GM19463 (cell line): ENCODE measurements at regions not wholly inside any gene's neighbourhood (a gene's known extent, or its start where the extent isn't known, plus 50 kb on each side); places are given as distances from the start of the nearest gene placed in this dataset.

Experiments
- ATAC-seq: cut with Tn5 transposase; IDR thresholded peaks from one replicate; pipeline ENCODE4 v1.9.1; 2021; ENCODE audit warnings: mild to moderate bottlenecking, moderate library complexity; ENCODE audit not compliant: unreplicated experiment

DNA sequence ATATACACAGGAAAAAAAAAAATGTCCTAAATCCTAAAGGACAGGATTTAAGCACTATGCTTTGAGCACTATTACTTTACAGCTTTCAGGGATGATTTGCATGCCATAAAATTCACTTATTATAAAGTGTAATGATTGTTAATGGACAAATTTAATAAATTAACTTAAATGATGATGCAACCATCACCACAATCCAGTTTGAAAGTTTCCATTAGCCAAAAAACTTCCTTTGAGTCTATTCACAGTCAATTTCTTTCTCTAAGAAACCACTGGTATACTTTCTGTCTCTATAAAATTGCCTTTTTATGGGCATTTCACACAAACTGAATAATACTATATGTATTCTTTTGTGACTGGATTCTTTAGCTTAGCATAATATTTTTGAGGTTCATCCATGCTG lies 111.1 kb upstream of the RIOK3 start:
- ATAC-seq: no peak

DNA sequence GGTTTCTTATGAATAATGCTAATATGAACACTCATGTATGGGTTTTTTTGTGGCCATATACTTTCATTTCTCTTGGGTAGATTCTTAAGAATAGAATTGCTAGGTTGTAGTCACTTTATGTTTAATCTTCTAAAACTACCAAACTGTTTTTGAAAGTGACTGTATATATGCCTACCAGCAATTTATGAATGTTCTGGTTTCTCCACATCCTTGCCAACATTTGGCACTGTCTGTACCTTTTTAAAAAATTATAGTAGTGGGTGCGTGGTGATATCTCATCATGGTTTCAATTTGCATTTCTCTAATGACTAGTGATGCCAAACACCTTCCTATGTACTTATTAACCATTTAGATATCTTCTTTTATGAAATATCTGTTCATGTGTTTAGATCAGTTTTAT lies 110.6 kb upstream of the RIOK3 start:
- ATAC-seq: no peak

DNA sequence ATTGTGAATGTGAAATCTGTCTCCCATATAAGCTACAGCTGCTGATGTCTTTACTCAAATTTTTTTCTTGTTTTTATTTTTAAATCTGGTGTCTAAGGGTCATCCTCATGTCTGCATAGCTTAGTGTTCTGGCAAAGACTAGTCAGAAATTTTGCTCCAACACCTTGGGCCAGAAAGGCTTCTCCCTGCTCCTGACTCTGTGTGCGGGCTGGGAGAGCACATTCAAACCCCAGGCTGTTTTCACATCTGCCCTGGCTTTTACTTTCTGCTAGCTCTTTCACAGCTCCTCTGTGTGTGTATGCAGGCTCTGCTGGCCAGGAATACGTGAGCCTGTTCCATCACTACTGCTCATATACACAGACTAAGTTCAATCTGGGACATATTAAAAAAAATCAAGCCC lies 102.9 kb upstream of the RIOK3 start:
- ATAC-seq: no peak

DNA sequence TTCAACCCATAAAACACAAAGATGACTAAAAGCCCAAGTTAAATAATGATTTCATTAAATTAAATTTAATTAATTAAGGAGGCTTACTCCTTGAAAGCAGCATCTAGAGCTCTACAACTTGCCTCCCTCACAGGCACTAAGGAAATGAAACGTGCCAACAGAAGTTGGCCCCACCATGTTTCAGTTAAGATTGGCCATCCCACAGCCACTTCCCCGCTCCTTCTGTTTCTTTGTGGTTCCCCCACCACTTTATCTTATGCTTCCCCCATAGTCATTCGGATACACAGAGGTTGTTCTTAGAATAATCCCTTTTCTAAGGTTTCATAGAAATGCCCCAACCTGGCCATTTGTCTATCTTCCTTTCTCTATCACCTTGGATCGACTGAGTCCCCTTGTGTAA lies 101.6 kb upstream of the RIOK3 start:
- no peak for ATAC-seq

DNA sequence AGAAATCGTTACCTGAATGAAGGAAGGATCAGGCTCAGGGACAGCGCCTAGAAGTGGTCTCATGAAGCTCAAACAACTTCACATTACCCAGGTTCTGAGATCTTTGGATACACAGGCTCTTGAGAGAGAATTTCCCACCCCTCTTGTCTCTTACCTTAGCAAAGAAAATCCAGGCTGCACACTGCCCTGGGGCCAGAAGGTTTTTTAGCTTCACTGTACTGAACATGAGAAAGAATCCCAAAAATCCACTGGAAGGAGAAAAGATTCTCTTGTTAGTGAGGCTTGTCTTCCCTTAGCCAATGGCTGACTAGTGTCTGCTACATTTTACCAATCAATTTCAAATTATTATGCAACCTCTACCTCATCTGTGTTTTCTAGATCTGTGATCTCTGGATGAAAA lies 101.0 kb upstream of the RIOK3 start:
- no peak for ATAC-seq

DNA sequence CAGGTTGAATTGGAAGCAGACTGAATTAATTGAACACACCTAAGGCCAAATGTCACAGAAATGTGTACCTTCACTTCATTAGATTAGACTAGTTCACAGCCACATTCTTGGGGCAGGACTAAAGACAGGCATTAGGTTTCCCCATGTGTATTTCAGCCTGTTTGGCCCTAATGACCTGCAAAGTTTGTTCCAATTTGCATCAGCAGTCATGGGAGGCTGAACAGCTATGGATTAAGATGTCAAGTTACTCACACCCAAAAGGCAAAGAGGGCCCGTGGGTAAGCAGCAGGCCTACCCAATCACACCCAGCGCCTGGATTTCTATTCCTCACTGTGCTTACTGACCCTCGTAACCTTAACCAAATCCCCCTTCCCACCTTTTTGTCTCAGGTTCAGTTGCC lies 99.6 kb upstream of the RIOK3 start:
- ATAC-seq: peak; percentile 60

DNA sequence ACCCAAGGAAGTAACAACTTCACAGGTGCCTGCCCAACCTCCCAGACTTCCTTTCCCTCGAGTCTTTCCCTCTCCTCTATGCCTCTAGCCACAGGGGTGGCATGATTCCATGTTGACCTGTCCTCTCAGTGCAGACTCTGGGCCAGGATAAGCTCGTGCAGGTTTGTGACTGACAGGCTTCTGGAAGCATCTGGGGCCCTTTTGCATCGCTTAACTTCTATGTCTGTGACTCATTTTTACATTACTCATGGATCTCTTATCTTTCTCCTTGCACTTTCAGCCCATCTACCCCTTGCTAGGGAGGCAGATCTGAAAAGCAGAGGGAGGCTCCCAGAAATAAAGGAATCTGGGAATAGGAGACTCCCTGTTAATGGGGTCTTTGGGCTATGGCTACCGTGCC lies 98.5 kb upstream of the RIOK3 start:
- ATAC-seq: no peak

DNA sequence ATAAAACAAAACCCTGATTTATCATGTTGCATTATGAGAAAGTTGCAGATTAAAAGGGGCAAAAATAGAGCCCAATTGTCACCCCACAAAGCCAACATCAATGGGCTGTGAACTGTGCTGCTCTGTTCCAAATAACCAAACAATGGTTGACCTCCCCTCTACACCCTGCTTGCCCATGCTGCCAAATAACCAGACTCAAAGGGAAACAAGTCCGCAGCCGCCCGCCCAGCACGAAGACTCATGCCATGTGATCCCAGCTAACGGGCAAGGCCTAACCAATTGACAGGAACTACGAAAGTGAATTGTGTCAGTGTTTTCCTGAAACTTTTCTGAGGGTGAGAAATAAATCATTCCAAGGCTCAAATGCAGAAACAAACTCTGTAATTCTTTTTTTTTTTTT lies 97.9 kb upstream of the RIOK3 start:
- ATAC-seq: no peak

DNA sequence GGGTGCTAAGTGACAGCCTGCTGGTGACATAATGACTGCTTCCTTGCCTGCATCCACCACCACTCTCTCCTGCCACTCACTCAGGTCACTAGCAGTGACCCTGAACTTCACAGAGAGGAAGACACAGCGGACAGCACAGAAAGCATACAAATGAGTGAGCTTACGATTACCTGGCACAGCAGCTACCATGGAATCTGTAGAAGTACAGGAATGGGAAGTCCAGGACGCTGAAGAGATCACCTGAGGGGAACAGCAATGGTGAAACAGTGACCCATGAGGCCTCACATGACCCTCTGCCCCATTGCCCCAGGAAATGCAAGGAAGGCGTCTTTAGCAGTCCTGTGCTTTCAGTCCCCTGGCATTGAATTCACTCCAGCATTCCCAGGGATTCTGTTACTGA lies 96.7 kb upstream of the RIOK3 start:
- ATAC-seq: no peak

DNA sequence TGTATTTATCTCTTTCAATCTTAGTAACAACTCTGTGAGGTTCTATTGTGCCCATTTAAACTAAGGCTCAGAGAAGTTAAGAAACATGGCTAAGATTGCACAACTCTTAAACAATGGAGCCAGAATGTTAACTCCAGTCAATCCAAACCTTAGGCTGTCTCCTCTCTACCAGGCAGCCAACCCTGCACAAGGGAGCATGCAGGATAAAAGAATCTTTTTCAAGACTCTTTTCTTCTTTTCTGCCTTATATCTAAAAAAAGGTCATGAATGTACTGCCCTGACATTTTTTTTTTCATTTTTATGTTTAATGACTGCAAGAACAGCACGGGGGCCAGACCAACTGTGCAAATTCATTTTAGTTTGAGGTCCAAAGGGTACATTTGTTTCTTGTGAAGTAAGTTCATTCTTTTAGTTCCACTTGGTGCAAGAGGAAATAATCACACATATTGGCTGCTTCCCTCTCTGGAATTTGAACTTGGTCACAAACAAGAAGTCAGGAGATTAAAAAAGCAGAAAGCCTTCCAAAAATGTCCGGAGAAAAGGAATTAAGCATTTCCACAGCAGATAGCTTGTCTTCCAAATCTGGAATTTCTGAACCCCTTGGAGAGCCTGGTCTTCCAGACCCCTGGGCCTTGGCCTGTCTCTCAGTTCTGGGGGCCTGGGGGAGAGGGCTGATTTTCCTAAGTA lies 96.0 kb upstream of the RIOK3 start:
- no peak for ATAC-seq

DNA sequence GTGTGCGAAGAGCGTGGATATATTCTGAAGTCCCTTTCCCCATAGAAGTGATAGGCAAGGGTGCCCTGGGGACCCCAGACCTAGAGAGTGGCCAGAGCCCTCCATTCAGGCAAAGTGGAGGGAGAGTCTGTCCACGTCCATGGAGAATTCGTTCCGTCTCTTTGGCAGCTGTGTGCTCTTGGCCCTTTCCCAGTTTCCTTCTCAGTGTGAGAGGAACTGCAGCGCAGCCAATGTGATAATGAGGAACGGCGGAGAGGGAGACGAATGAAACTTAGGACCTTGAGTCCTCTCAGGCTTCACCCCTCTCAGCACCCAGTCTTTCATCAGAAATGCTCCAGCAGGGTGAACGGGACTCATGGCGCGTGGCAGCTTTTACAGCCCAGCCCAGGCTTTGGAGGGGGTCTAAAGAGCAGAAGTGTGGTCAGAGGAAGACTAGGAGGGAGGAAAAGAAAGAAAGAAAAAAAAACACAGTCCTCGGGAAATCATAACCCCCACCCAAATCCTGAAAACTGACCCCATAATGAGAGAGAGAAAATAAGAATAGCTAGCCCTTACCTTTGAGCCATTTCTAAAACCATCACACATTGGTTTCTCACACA lies 95.0 kb upstream of the RIOK3 start:
- ATAC-seq: no peak

DNA sequence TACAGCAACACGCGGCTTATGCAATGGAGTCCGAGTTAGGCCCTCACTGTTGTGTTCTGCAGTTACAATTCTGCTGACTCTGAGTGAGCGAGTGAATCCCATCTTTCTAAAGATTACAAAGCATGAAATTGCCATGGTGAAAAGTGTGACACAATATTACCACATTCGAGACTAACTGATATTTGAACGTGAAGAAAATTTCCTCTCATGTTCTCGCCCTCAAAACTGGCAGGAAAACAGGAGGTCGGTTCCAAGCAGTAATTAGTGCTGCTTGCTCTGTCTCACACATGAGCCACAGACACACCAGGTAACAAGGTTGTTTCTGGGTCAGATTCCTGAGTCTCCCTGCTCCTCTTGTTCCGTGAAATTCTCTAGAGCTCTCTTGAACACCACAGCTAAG lies 93.7 kb upstream of the RIOK3 start:
- ATAC-seq: no peak

DNA sequence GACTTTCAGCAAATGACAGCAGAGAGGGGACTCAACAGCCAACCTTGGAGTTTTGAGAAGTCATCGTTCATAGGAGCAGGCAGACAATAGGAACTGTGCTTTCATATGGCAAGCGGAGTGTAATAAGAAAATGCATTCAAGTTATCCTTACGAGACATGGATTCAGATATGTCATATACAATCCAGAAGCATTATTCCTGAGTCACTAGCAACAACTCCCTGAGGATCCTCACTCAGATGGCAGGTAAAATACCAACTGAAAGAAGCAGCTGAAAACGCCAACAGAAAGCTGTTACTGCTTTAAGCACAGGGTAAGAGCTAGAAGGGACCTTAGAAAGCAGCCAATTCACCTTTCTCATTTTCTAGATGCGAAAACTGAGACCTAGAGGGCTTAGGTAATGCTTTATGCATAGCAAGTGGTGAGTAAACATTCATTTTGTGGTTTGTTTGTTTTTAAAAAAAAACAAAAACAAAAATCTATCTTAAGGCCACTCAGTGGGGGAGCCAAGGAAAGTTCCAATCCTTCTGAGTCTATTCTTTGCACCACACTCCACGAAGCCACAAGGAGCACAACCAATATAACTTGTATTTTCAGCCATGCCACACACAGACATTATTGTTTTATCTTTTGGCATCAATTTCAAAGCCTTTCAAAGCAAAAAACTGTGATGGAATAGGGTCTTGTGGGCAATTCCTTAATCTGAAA lies 89.1 kb upstream of the RIOK3 start:
- ATAC-seq: no peak

DNA sequence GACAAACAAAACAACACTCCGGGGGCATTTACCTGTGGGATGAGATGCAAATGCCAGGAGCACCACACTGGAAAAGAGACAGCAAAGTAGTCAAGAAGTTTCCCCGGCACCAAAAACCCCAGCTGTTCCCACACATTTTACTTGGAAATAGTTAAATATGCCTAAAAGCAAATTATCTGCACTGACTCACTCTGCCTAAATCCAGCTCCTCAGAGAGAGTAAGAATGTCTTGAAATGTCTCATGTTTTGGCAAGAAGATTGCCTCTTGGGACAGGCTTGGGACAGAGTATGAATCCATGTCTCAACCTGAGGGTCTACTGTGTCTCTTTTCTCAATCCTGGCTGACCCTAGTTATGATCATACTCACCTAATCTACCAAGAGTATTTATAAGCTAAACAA lies 87.5 kb upstream of the RIOK3 start:
- no peak for ATAC-seq

DNA sequence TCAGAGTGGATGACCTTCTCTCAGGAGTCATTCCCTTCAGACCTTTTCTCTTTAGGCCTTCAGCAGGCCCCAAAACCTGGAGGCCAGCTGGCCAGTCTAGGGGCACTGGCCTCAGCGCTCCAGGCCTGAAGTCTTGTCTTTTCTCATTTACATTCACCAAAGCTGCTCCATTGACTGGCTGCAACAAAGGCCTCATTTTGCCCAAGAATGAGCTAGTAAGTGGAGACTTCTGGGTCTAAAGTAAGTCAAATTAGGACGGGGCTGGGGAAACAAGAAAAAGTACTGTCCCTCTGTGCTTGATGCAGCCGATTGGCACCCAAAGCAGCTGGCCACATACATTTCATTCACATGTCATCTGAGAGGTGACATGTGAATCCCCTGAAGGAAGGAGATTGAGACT lies 83.8 kb upstream of the RIOK3 start:
- ATAC-seq: no peak

DNA sequence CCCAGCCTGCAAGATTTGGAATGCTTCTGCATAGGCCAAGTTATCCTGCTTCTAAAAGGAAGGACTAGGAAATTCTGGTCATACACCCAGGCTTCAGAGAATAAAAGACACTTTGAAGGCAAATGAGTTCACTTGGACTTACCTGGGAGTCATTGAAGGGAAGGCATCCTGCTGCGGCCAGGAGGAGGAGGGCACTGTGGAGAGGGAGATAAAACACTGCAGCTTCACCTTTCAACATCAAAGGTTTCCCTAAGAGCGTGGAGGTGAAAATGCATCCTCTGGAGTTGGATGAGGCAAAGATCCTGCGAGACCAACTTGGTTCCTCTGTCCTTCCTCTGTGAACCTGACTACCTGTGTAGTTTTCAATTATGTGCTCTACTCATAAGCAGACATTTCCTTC lies 79.5 kb upstream of the RIOK3 start:
- no peak for ATAC-seq

DNA sequence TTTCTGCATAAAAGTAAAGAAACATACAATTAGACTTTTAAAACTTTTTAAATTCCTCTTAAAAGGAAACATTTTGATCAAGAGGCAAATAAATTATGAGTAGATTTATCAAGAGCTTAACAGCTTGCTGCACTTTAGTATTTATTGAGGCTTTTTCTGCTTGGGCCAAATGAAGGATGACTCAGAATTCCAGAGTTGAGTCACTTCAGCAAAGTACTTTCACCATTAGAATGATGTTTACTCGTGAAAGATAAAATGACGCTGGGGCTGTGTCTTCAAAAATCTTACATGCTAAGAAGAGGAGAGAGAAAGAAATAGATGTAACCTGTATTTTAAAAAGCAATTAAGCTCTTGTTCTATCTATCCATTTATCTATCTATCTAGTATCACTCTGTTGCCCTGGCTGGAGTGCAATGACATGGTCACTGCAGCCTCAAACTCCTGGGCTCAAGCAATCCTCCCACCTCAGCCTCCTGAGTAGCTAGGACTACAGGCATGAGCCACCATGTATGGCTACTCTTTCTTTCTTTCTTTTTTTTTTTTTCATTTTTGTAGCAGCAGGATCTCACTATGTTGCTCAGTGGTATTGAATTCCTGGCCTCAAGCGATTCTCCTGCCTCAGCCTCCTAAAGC lies 75.3 kb upstream of the RIOK3 start:
- peak; percentile 82 for ATAC-seq

DNA sequence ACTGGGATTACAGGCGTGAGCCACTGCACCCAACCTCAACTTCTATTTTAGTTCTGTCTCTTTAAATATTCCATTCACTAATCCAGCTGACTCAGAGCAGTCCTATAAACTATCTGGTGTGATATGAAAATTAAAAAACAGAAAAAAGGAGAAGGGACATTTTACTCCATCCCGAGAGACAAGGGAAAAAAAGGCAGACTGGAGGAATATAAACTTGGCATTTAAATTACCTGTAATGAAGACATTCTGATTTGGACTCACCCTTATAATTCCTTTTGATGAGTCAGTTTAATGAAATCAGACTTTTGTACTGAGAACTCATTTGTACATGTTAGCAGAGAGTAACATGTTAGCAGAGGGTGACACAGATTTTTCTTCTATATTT lies 74.8 kb upstream of the RIOK3 start:
- ATAC-seq: no peak

DNA sequence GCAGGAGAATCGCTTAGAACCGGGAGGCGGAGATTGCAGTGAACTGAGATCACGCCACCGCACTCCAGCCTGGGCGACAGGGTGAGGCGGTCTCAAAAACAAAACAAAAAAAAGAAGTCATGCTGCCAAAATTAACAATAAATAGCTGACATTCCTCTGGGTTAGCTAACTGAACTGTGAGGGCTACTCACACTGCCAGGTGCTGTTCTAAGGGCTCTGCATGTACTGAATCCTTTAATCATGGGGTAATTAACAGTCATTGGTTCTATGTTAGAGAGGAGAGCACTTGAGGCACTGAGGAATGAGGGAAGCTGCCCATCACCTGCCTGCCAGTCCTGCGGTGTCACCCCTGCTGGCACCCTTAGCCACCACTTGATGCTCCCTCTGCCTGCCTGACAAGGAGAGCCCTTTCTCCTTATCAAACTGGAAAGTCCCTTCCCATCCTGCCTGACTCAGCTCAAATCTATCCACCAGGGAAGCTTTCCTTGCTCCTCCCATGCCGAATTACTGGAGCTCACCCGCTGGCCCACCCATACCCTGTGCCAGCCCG lies 73.0 kb upstream of the RIOK3 start:
- ATAC-seq: no peak

DNA sequence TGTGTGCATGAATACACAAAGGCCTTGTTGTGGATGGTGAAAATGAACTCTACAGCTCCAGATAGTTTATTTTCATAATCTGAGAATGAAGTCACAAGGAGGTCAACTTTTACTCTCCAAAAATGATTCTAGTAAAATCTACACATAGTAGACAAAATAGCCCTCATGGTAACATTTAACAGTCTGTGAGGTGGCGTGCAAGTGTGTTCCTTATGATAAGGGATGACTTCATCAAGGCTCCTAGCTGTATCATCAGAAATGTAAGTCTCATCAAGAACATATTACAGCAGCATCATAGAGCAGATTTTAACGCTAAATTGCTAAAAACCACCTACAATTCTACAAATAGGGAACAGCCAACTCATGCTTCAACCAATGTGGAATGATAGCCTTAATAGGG lies 72.3 kb upstream of the RIOK3 start:
- no peak for ATAC-seq

DNA sequence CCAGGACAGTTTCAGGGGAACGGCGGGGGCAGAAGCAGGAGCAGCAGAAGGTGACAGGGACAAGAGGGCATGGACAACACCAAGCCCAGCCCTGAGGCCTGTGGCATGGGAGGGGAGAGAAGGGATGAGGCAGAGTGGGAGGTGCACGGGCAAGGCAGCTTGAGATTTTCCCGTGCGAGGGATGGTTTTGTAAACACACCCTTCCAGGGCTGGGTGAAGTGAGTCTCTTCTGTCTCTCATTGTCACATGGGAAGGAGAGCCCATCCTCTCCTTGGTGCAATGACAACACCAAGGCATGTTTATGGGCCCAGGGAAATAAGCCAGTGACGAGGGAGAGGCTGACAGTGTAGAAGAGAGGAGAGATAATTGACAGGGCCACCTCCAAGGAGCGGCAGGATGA lies 69.6 kb upstream of the RIOK3 start:
- no peak for ATAC-seq
